IMR-90 (cell line): ENCODE measurements at regions not wholly inside any gene's neighbourhood (a gene's known extent, or its start where the extent isn't known, plus 50 kb on each side); places are given as distances from the start of the nearest gene placed in this dataset.

ENCODE experiments used
- ATAC-seq: fragments of 200-7000 bp; cut with Tn5 transposase; 2 replicates; pipeline ENCODE4 v1.9.1; 2020; ENCODE audit warnings: low read depth, mild to moderate bottlenecking, moderate library complexity
- BruUV-seq: library from RNA; stranded (reverse); fragments of 400-500 nt; replicated peaks from 2 replicates; lab custom pipeline; 2021; lab: Mats Ljungman, UMichigan
- CTCF ChIA-PET: fragments of 300-600 bp; formaldehyde crosslinking; extraction: SDS; loops from one replicate; lab custom pipeline; 2021; ENCODE audit warnings: antibody characterized with exemption; lab: Yijun Ruan, JAX
- POLR2A ChIA-PET: fragments of 300-600 bp; sonication (Branson Sonifier 250); formaldehyde crosslinking; loops from one replicate; lab custom pipeline; 2022; ENCODE audit warnings: antibody characterized with exemption; ENCODE audit not compliant: unreplicated experiment; lab: Charles Lee
- DNase-seq: peaks from one replicate; pipeline ENCODE4 v3.0.0; 2013
- H2AFZ ChIP-seq: replicated peaks from 2 replicates; pipeline ENCODE3; 2013; ENCODE audit warnings: low read length, mild to moderate bottlenecking; ENCODE audit not compliant: poor library complexity
- H2AK5ac ChIP-seq: 2 replicates; pipeline ENCODE4 v1.6.1; 2013; ENCODE audit warnings: low read depth, low read length, inconsistent platforms
- H2AK9ac ChIP-seq: replicated peaks from 2 replicates; pipeline ENCODE3; 2013; ENCODE audit warnings: mild to moderate bottlenecking, low read depth, low read length, moderate library complexity; ENCODE audit not compliant: poor library complexity
- H2BK120ac ChIP-seq: 2 replicates; pipeline ENCODE4 v1.6.1; 2013; ENCODE audit warnings: low read depth, low read length, inconsistent platforms
- H2BK15ac ChIP-seq: 3 replicates; pipeline ENCODE4 v1.6.1; 2013; ENCODE audit warnings: low read depth, low read length, inconsistent platforms
- H2BK20ac ChIP-seq: 2 replicates; pipeline ENCODE4 v1.6.1; 2013; ENCODE audit warnings: low read depth, mild to moderate bottlenecking, inconsistent platforms, low read length, moderate library complexity
- H2BK5ac ChIP-seq: 2 replicates; pipeline ENCODE4 v1.6.1; 2013; ENCODE audit warnings: mild to moderate bottlenecking, low read depth, low read length, inconsistent platforms; ENCODE audit not compliant: poor library complexity, severe bottlenecking
- H3K14ac ChIP-seq: replicated peaks from 2 replicates; pipeline ENCODE4 v1.6.1; 2013; ENCODE audit warnings: low read depth, low read length, inconsistent platforms
- H3K18ac ChIP-seq: 2 replicates; pipeline ENCODE4 v1.6.1; 2013; ENCODE audit warnings: low read depth, low read length, control low read depth
- H3K23ac ChIP-seq: 2 replicates; pipeline ENCODE4 v1.6.1; 2013; ENCODE audit warnings: low read depth, low read length, inconsistent platforms
- H3K27ac ChIP-seq: 2 replicates; pipeline ENCODE4 v1.5.1; 2013; ENCODE audit warnings: mild to moderate bottlenecking, control low read depth, low read length; ENCODE audit not compliant: insufficient read depth
- H3K27me3 ChIP-seq: 2 replicates; pipeline ENCODE4 v1.6.1; 2013; ENCODE audit warnings: low read length; ENCODE audit not compliant: control insufficient read depth, insufficient read depth
- H3K36me3 ChIP-seq: 2 replicates; pipeline ENCODE4 v1.6.1; 2013; ENCODE audit warnings: low read length, mixed read lengths; ENCODE audit not compliant: control insufficient read depth, insufficient read depth
- H3K4ac ChIP-seq: 2 replicates; pipeline ENCODE4 v1.6.1; 2013; ENCODE audit warnings: low read depth, low read length, inconsistent platforms
- H3K4me1 ChIP-seq: 2 replicates; pipeline ENCODE4 v1.6.1; 2013; ENCODE audit warnings: low read length, mixed read lengths; ENCODE audit not compliant: control insufficient read depth, insufficient read depth
- H3K4me2 ChIP-seq: 2 replicates; pipeline ENCODE4 v1.6.1; 2013; ENCODE audit warnings: low read depth, mild to moderate bottlenecking, control low read depth, low read length, moderate library complexity
- H3K4me3 ChIP-seq: 2 replicates; pipeline ENCODE4 v1.5.1; 2013; ENCODE audit warnings: low read depth, mild to moderate bottlenecking, control low read depth, low read length, moderate library complexity; ENCODE audit not compliant: insufficient read depth
- H3K56ac ChIP-seq: 2 replicates; pipeline ENCODE4 v1.6.1; 2013; ENCODE audit warnings: low read length, inconsistent platforms; ENCODE audit not compliant: insufficient read depth; ENCODE audit errors: extremely low read depth
- H3K79me1 ChIP-seq, 2 experiments: 2 replicates each; pipeline ENCODE4 v1.6.1; 2013; ENCODE audit warnings: low read length in 2 of 2, inconsistent platforms in 1 of 2, low read depth in 1 of 2
- H3K9ac ChIP-seq: 2 replicates; pipeline ENCODE4 v1.6.1; 2013; ENCODE audit warnings: low read depth, low read length, control low read depth
- H3K9me1 ChIP-seq: 2 replicates; pipeline ENCODE4 v1.6.1; 2013; ENCODE audit warnings: low read length, inconsistent platforms; ENCODE audit not compliant: insufficient read depth
- H3K9me3 ChIP-seq: 2 replicates; pipeline ENCODE4 v1.6.1; 2013; ENCODE audit warnings: low read length; ENCODE audit not compliant: control insufficient read depth, insufficient read depth
- H4K20me1 ChIP-seq: 2 replicates; pipeline ENCODE4 v1.6.1; 2013; ENCODE audit warnings: low read length, inconsistent platforms; ENCODE audit not compliant: insufficient read depth
- H4K5ac ChIP-seq: 2 replicates; pipeline ENCODE4 v1.6.1; 2013; ENCODE audit warnings: mild to moderate bottlenecking, low read depth, low read length, control low read depth
- H4K8ac ChIP-seq, 2 experiments: 2 replicates each; pipeline ENCODE4 v1.6.1; 2013; ENCODE audit warnings: low read depth in 2 of 2, low read length in 2 of 2, control low read depth in 1 of 2, inconsistent platforms in 1 of 2
- H4K91ac ChIP-seq: 2 replicates; pipeline ENCODE4 v1.6.1; 2013; ENCODE audit warnings: low read depth, low read length, inconsistent platforms; ENCODE audit not compliant: insufficient read depth
- CHD1 ChIP-seq: IDR thresholded peaks from 2 replicates; pipeline ENCODE4 v1.6.1; 2012; ENCODE audit warnings: low read depth, low read length, improper control_type of control experiment
- ELK1 ChIP-seq: fragments of 150-350 bp; IDR thresholded peaks from 2 replicates; pipeline ENCODE4 v1.6.1; 2016; ENCODE audit warnings: low read depth, mild to moderate bottlenecking, low read length, moderate library complexity, borderline replicate concordance
- FOS ChIP-seq: fragments of 150-350 bp; IDR thresholded peaks from 2 replicates; pipeline ENCODE4 v1.6.1; 2016; ENCODE audit warnings: low read depth, low read length
- MAFK ChIP-seq: IDR thresholded peaks from 2 replicates; pipeline ENCODE4 v1.6.1; 2012; ENCODE audit warnings: low read depth, low read length, improper control_type of control experiment
- MAZ ChIP-seq: IDR thresholded peaks from 2 replicates; pipeline ENCODE4 v1.6.1; 2012; ENCODE audit warnings: low read depth, mild to moderate bottlenecking, low read length, improper control_type of control experiment, moderate library complexity, borderline replicate concordance
- NFE2L2 ChIP-seq: fragments of 150-350 bp; IDR thresholded peaks from 2 replicates; pipeline ENCODE4 v1.6.1; 2016; ENCODE audit warnings: low read depth, mild to moderate bottlenecking, low read length
- RCOR1 ChIP-seq: IDR thresholded peaks from 2 replicates; pipeline ENCODE4 v1.6.1; 2012; ENCODE audit warnings: mild to moderate bottlenecking, low read length, improper control_type of control experiment; ENCODE audit not compliant: insufficient replicate concordance
- SMC3 ChIP-seq: fragments of 150-350 bp; IDR thresholded peaks from 2 replicates; pipeline ENCODE4 v1.6.1; 2016; ENCODE audit warnings: low read depth, mild to moderate bottlenecking, antibody characterized with exemption, low read length, moderate library complexity
- WGBS, 2 experiments: methylation state at CpG; one replicate each; pipeline versions ENCODE4 v1.1.5 to v1.1.7; 2013; ENCODE audit warnings: missing lambda C conversion rate in 2 of 2; ENCODE audit not compliant: insufficient read length in 1 of 2; ENCODE audit errors: extremely low coverage in 2 of 2; 5-methylcytosine and 5-hydroxymethylcytosine counted together
- dilution Hi-C: fragments of 300-500 bp; cut with HindIII; formaldehyde crosslinking; loops from one replicate; pipeline ENCODE4 v1.14.3; 2018; ENCODE audit warnings: low sequenced_read_pairs; ENCODE audit not compliant: unreplicated experiment
- in situ Hi-C: fragments of 300-500 bp; cut with MboI; formaldehyde crosslinking; loops from 3 replicates; pipeline ENCODE4 v1.14.3; 2019; ENCODE audit warnings: low sequenced_read_pairs, inconsistent platforms, mixed read lengths
- intact Hi-C: fragments of 100-400 bp; cut with micrococcal nuclease; formaldehyde crosslinking; loops from 2 replicates; pipeline ENCODE4 v1.10.0; 2022
- TF ChIP-seq, protein P1 (sequence below): fragments of 150-350 bp; IDR thresholded peaks from 2 replicates; pipeline ENCODE4 v1.6.1; 2017; ENCODE audit warnings: mild to moderate bottlenecking, antibody characterized with exemption, low read length, low read depth

GRCh38 chrX:78593701-78594100 lies 65.4 kb downstream of the RTL3 start:
- Histone ChIP-seq H3K23ac (no peak overlapping the region), H2BK5ac (no peak overlapping the region), H4K8ac (no peak overlapping the region), H3K56ac (no peak overlapping the region), H3K4me2 (no peak overlapping the region), H3K36me3 (no peaks in the 10 kb centered on the region), H2AFZ (no peak overlapping the region), H3K9me1 (no peaks in the 10 kb centered on the region), H3K14ac (no peak overlapping the region), H3K9me3 (no peaks in the 10 kb centered on the region), H2BK120ac (no peak overlapping the region), H2AK9ac (no peak overlapping the region), H3K27me3 (no peaks in the 10 kb centered on the region), H3K9ac (no peak overlapping the region), H3K18ac (no peak overlapping the region), H2AK5ac (no peak overlapping the region), H2BK15ac (no peak overlapping the region), H4K5ac (no peak overlapping the region), H3K79me1 (no peaks in the 10 kb centered on the region), H3K4ac (no peak overlapping the region), H4K91ac (no peak overlapping the region), H4K20me1 (no peaks in the 10 kb centered on the region), H3K4me1 (no peaks in the 10 kb centered on the region), H3K27ac (no peak overlapping the region), H3K4me3 (no peak overlapping the region), H2BK20ac (no peak overlapping the region)
- CTCF ChIA-PET = interaction anchor here (1.0 kb wide), 1 partner anchor 114 kb away, joined by 4 read pairs; no protein-coding TSS in a partner anchor
- dilution Hi-C loops (no loop called here), intact Hi-C loops (no loop called here), in situ Hi-C loops (no loop called here)
- WGBS, 2 experiments = no CpG with 5 or more reads among the region's 1 CpG
- BruUV-seq = no TSS peak
- POLR2A ChIA-PET = no interaction called here
- TF ChIP-seq CHD1 = no peak
- TF ChIP-seq, protein P1, sequence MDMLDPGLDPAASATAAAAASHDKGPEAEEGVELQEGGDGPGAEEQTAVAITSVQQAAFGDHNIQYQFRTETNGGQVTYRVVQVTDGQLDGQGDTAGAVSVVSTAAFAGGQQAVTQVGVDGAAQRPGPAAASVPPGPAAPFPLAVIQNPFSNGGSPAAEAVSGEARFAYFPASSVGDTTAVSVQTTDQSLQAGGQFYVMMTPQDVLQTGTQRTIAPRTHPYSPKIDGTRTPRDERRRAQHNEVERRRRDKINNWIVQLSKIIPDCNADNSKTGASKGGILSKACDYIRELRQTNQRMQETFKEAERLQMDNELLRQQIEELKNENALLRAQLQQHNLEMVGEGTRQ = no peak
- no peak for TF ChIP-seq MAFK
- TF ChIP-seq RCOR1 = no peak
- TF ChIP-seq SMC3 = no peak
- TF ChIP-seq MAZ = no peak
- no peak for TF ChIP-seq ELK1
- TF ChIP-seq NFE2L2 = no peak
- no peak for TF ChIP-seq FOS
- DNase-seq = no peak
- ATAC-seq = no peak
